HepG2 (cell line): ENCODE measurements at regions not wholly inside any gene's neighbourhood (a gene's known extent, or its start where the extent isn't known, plus 50 kb on each side); places are given as distances from the start of the nearest gene placed in this dataset.

Experiments used
- ATAC-seq: fragments of 200-7000 bp; cut with Tn5 transposase; 3 replicates; pipeline ENCODE4 v1.9.1; 2020; ENCODE audit warnings: mild to moderate bottlenecking, moderate library complexity
- BruUV-seq: library from RNA; stranded (reverse); fragments of 400-500 nt; replicated peaks from 2 replicates; lab custom pipeline; 2021; lab: Mats Ljungman, UMichigan
- CTCF ChIA-PET: fragments of 300-600 bp; formaldehyde crosslinking; extraction: SDS; loops from one replicate; lab custom pipeline; 2021; ENCODE audit warnings: low total read pairs, inconsistent platforms, low intra/inter-chr PET ratio; lab: Yijun Ruan, JAX
- POLR2A ChIA-PET: fragments of 350-600 bp; sonication (Branson Sonifier 250); formaldehyde crosslinking; loops from one replicate; lab custom pipeline; 2020; ENCODE audit warnings: antibody characterized with exemption, inconsistent platforms; lab: Yijun Ruan, JAX
- DNase-seq: peaks from one replicate; pipeline ENCODE4 v3.0.0-alpha.2; 2015; ENCODE audit warnings: low spot score
- FAIRE-seq: peaks from 3 replicates; lab custom pipeline; 2011; peaks lifted over from hg19 to GRCh38; lab: Jason Lieb, UNC
- H2AFZ ChIP-seq: one replicate; pipeline ENCODE4 v1.6.1; 2011; ENCODE audit warnings: low read length, inconsistent platforms
- H3K27ac ChIP-seq: fragments of 300-600 bp; 3 replicates; pipeline ENCODE4 v1.8.0; 2011; ENCODE audit warnings: mixed run types, mild to moderate bottlenecking, mixed read lengths, low read length, inconsistent platforms; ENCODE audit not compliant: insufficient read depth; ENCODE audit errors: extremely low read length
- H3K27me3 ChIP-seq, 2 experiments: fragments of 200-600 bp in 1 of 2; 2 replicates in 1 of 2; 3 replicates in 1 of 2; pipeline versions ENCODE4 v1.6.0 to v1.8.0; 2011; ENCODE audit warnings: low read length in 2 of 2, mild to moderate bottlenecking in 2 of 2, moderate library complexity in 2 of 2, inconsistent platforms in 1 of 2; ENCODE audit not compliant: insufficient read depth in 2 of 2, control insufficient read depth in 1 of 2
- H3K36me3 ChIP-seq, 2 experiments: fragments of 200-600 bp in 1 of 2; replicated peaks in 1 of 2; 2 replicates in 1 of 2; 3 replicates in 1 of 2; pipeline versions ENCODE4 v1.5.1 to v1.8.0; 2011; ENCODE audit warnings: low read length in 2 of 2, inconsistent platforms in 1 of 2; ENCODE audit not compliant: insufficient read depth in 2 of 2, control insufficient read depth in 1 of 2
- H3K4me1 ChIP-seq: 2 replicates; pipeline ENCODE4 v1.5.1; 2012; ENCODE audit warnings: low read length, inconsistent platforms; ENCODE audit not compliant: insufficient read depth
- H3K4me2 ChIP-seq: 2 replicates; pipeline ENCODE4 v1.6.0; 2011; ENCODE audit warnings: low read depth, low read length, inconsistent platforms
- H3K4me3 ChIP-seq, 3 experiments: fragments of 200-600 bp in 1 of 3; sonication (generic), shearing (Covaris generic) in 1 of 3; replicated peaks in 1 of 3; 2 replicates each; pipeline ENCODE4 v1.5.1; 2011 to 2016; ENCODE audit warnings: low read length in 3 of 3, inconsistent platforms in 2 of 3, low read depth in 2 of 3, mild to moderate bottlenecking in 2 of 3, control low read depth in 1 of 3, mixed read lengths in 1 of 3; ENCODE audit not compliant: insufficient read depth in 1 of 3
- H3K79me2 ChIP-seq: one replicate; pipeline ENCODE4 v1.6.1; 2011; ENCODE audit warnings: low read length, inconsistent platforms; ENCODE audit not compliant: insufficient read depth
- H3K9ac ChIP-seq: 2 replicates; pipeline ENCODE4 v1.6.0; 2011; ENCODE audit warnings: mild to moderate bottlenecking, low read depth, low read length, inconsistent platforms; ENCODE audit not compliant: insufficient read depth
- H3K9me3 ChIP-seq: 2 replicates; pipeline ENCODE4 v1.5.1; 2012; ENCODE audit warnings: mild to moderate bottlenecking, low read length
- H4K20me1 ChIP-seq: 2 replicates; pipeline ENCODE4 v1.6.0; 2011; ENCODE audit warnings: inconsistent platforms, mild to moderate bottlenecking, low read length, moderate library complexity; ENCODE audit not compliant: insufficient read depth
- CTCF ChIP-seq: sonication (generic); formaldehyde crosslinking; IDR thresholded peaks from 2 replicates; pipeline ENCODE4 v1.5.0; 2020; ENCODE audit warnings: mild to moderate bottlenecking, missing genetic modification reagents, moderate library complexity
- FOXA3 ChIP-seq: IDR thresholded peaks from 2 replicates; pipeline ENCODE4 v1.6.1; 2016; ENCODE audit warnings: missing genetic modification reagents, missing compliant biosample characterization
- HNRNPH1 ChIP-seq: fragments of 200-400 bp; formaldehyde crosslinking; optimal IDR thresholded peaks from 2 replicates; pipeline ENCODE3; 2017; ENCODE audit warnings: mild to moderate bottlenecking, low read depth, low read length
- JDP2 ChIP-seq: sonication (generic); formaldehyde crosslinking; IDR thresholded peaks from 2 replicates; pipeline ENCODE4 v1.8.1; 2022; ENCODE audit warnings: missing genetic modification reagents, borderline replicate concordance
- RAD21 ChIP-seq: fragments of 450-650 bp; formaldehyde crosslinking; IDR thresholded peaks from 2 replicates; pipeline ENCODE4 v1.5.0; 2020; ENCODE audit warnings: mild to moderate bottlenecking
- RBM22 ChIP-seq: fragments of 200-400 bp; formaldehyde crosslinking; optimal IDR thresholded peaks from 2 replicates; pipeline ENCODE3; 2017; ENCODE audit warnings: mild to moderate bottlenecking, low read length, moderate library complexity
- SAFB2 ChIP-seq: sonication (generic); formaldehyde crosslinking; IDR thresholded peaks from 2 replicates; pipeline ENCODE4 v1.5.1; 2020; ENCODE audit warnings: missing genetic modification reagents, low read depth, mild to moderate bottlenecking, borderline replicate concordance
- SMC3 ChIP-seq: IDR thresholded peaks from 2 replicates; pipeline ENCODE4 v1.6.1; 2011; ENCODE audit warnings: low read length, improper control_type of control experiment
- STAG1 ChIP-seq: sonication (generic); formaldehyde crosslinking; IDR thresholded peaks from 2 replicates; pipeline ENCODE4 v1.4.0; 2020; ENCODE audit warnings: missing genetic modification reagents
- ZNF282 ChIP-seq: fragments of 450-650 bp; IDR thresholded peaks from 2 replicates; pipeline ENCODE4 v1.6.1; 2018; ENCODE audit not compliant: partially characterized antibody
- ZNF446 ChIP-seq: sonication (generic); formaldehyde crosslinking; IDR thresholded peaks from 2 replicates; pipeline ENCODE4 v1.5.0; 2020; ENCODE audit warnings: mild to moderate bottlenecking, missing genetic modification reagents
- WGBS: methylation state at CpG from one replicate; pipeline ENCODE4 v1.1.6; 2017; ENCODE audit warnings: low lambda C conversion rate; 5-methylcytosine and 5-hydroxymethylcytosine counted together
- in situ Hi-C: cut with HindIII; loops from 2 replicates; pipeline ENCODE4 v1.10.0; 2017; ENCODE audit warnings: low pct_unique_long_range_greater_than_20kb; ENCODE audit not compliant: extremely low pct_ligation_motif_present
- intact Hi-C: fragments of 100-400 bp; cut with micrococcal nuclease; formaldehyde crosslinking; loops from one replicate; pipeline ENCODE4 v1.10.0; 2022; ENCODE audit not compliant: unreplicated experiment

GRCh38 chr2:40760071-40760666 is 308.3 kb upstream of the SLC8A1 start:
- no peak overlapping the region for H3K9ac ChIP-seq
- POLR2A ChIA-PET: no interaction called here
- BruUV-seq: no TSS peak
- ATAC-seq: peak; percentile 99
- H3K27ac ChIP-seq: no peak overlapping the region
- no peak overlapping the region for H3K4me3 ChIP-seq
- H3K79me2 ChIP-seq: no peaks in the 10 kb centered on the region
- peak; percentile 35 for DNase-seq
- H4K20me1 ChIP-seq: no peaks in the 10 kb centered on the region
- H3K27me3 ChIP-seq: no peaks in the 10 kb centered on the region
- no peak overlapping the region for H2AFZ ChIP-seq
- no peak overlapping the region for H3K4me2 ChIP-seq
- H3K9me3 ChIP-seq: no peaks in the 10 kb centered on the region
- WGBS: 0% methylated on average over 5 of the region's 5 CpGs
- H3K36me3 ChIP-seq: no peaks in the 10 kb centered on the region
- intact Hi-C loops (loop anchor here (1.0 to 10.0 kb wide), 4 partner anchors 311 to 1022 kb away; no protein-coding TSS in a partner anchor), in situ Hi-C loops (no loop called here)
- peak; percentile 36 for FAIRE-seq
- CTCF ChIA-PET: interaction anchor here (0.9 to 1.6 kb wide), 2 partner anchors 312 to 846 kb away, joined by 3 to 8 read pairs; no protein-coding TSS in a partner anchor
- no peak for TF ChIP-seq SAFB2 (CRISPR knock-in tag)
- no peak for TF ChIP-seq ZNF446 (CRISPR knock-in tag)
- TF ChIP-seq CTCF (CRISPR knock-in tag): peak; percentile 77
- TF ChIP-seq JDP2: no peak
- TF ChIP-seq RAD21 (CRISPR knock-in tag): peak; percentile 68
- peak; percentile 77 for TF ChIP-seq SMC3
- no peak for TF ChIP-seq FOXA3
- TF ChIP-seq RBM22: no peak
- TF ChIP-seq STAG1 (CRISPR knock-in tag): peak; percentile 78
- no peak for TF ChIP-seq ZNF282
- no peak for TF ChIP-seq HNRNPH1
- no peaks in the 10 kb centered on the region for H3K4me1 ChIP-seq
